HepG2 (cell line): ENCODE measurements at regions not wholly inside any gene's neighbourhood (a gene's known extent, or its start where the extent isn't known, plus 50 kb on each side); places are given as distances from the start of the nearest gene placed in this dataset.

Experiments used
- JDP2 ChIP-seq: sonication (generic); formaldehyde crosslinking; IDR thresholded peaks from 2 replicates; pipeline ENCODE4 v1.8.1; 2022; ENCODE audit warnings: missing genetic modification reagents, borderline replicate concordance
- JUN ChIP-seq: sonication (generic); formaldehyde crosslinking; IDR thresholded peaks from 2 replicates; pipeline ENCODE4 v1.4.0; 2020; ENCODE audit warnings: mild to moderate bottlenecking, missing genetic modification reagents
- RBFOX2 ChIP-seq: fragments of 200-400 bp; formaldehyde crosslinking; IDR thresholded peaks from 2 replicates; pipeline ENCODE4 v1.6.1; 2017; ENCODE audit warnings: low read depth, mild to moderate bottlenecking, low read length
- SOX6 ChIP-seq, 2 experiments: fragments of 450-650 bp in 1 of 2; sonication (generic) in 1 of 2; formaldehyde crosslinking in 1 of 2; IDR thresholded peaks; 2 replicates each; pipeline versions ENCODE4 v1.4.0 to v1.6.1; 2017 to 2020; ENCODE audit warnings: antibody characterized with exemption in 1 of 2, mild to moderate bottlenecking in 1 of 2, missing genetic modification reagents in 1 of 2
- SP1 ChIP-seq, 2 experiments: fragments of 450-650 bp in 1 of 2; sonication (generic) in 1 of 2; formaldehyde crosslinking in 1 of 2; IDR thresholded peaks; 2 replicates each; pipeline versions ENCODE4 v1.4.0 to v1.6.1; 2016 to 2020; ENCODE audit warnings: missing genetic modification reagents in 1 of 2
- TBL1XR1 ChIP-seq: fragments of 150-350 bp; IDR thresholded peaks from 2 replicates; pipeline ENCODE4 v1.6.1; 2014; ENCODE audit warnings: borderline replicate concordance, low read length; ENCODE audit not compliant: partially characterized antibody
- ZNF3 ChIP-seq: IDR thresholded peaks from 2 replicates; pipeline ENCODE4 v1.7.0; 2017; ENCODE audit warnings: inconsistent platforms
- TF ChIP-seq, protein P1 (sequence below): sonication (generic); formaldehyde crosslinking; IDR thresholded peaks from 2 replicates; pipeline ENCODE4 v1.9.0; 2021; ENCODE audit warnings: mild to moderate bottlenecking, missing genetic modification reagents
- TF ChIP-seq, protein P2 (sequence below): sonication (generic); formaldehyde crosslinking; IDR thresholded peaks from 2 replicates; pipeline ENCODE4 v1.5.1; 2020; ENCODE audit warnings: mild to moderate bottlenecking, moderate library complexity, missing genetic modification reagents
- TF ChIP-seq, protein P3 (sequence below): sonication (generic); formaldehyde crosslinking; IDR thresholded peaks from 2 replicates; pipeline ENCODE4 v1.5.0; 2020; ENCODE audit warnings: mild to moderate bottlenecking, missing genetic modification reagents, moderate library complexity

DNA sequence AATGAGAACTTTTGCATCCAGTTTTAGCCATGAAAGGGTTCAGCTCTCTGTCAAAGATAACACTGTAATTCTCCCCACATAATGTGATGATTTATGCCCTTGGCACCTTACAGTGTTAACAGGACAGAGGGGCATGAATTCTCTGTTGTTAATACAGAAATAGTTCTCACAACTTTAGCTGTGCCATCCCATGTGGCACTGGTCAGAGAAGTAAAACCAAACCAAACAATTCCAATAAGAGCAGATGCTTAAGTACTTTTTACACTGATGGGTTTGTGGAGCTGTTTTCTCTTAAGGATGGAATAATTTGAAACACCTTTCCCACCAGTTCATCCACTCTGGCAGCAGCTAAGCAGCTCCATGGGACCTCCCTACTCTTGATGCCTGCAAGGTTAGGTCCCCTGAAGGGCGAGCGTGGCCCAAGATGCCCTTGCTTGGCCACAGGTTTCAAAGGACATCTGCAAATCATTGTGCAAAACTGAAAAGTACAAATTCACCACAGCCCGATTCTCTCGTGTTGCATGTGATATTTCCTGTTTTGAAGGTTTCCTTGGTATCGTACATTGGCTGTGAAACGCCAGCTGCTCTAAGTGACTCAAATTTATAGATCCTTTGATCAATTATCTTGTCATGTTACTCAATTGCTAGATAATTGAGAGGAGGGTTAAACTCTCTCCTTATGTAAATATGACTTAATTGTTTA, 82.5 kb upstream of the CREB5 start:
- TF ChIP-seq, protein P1, sequence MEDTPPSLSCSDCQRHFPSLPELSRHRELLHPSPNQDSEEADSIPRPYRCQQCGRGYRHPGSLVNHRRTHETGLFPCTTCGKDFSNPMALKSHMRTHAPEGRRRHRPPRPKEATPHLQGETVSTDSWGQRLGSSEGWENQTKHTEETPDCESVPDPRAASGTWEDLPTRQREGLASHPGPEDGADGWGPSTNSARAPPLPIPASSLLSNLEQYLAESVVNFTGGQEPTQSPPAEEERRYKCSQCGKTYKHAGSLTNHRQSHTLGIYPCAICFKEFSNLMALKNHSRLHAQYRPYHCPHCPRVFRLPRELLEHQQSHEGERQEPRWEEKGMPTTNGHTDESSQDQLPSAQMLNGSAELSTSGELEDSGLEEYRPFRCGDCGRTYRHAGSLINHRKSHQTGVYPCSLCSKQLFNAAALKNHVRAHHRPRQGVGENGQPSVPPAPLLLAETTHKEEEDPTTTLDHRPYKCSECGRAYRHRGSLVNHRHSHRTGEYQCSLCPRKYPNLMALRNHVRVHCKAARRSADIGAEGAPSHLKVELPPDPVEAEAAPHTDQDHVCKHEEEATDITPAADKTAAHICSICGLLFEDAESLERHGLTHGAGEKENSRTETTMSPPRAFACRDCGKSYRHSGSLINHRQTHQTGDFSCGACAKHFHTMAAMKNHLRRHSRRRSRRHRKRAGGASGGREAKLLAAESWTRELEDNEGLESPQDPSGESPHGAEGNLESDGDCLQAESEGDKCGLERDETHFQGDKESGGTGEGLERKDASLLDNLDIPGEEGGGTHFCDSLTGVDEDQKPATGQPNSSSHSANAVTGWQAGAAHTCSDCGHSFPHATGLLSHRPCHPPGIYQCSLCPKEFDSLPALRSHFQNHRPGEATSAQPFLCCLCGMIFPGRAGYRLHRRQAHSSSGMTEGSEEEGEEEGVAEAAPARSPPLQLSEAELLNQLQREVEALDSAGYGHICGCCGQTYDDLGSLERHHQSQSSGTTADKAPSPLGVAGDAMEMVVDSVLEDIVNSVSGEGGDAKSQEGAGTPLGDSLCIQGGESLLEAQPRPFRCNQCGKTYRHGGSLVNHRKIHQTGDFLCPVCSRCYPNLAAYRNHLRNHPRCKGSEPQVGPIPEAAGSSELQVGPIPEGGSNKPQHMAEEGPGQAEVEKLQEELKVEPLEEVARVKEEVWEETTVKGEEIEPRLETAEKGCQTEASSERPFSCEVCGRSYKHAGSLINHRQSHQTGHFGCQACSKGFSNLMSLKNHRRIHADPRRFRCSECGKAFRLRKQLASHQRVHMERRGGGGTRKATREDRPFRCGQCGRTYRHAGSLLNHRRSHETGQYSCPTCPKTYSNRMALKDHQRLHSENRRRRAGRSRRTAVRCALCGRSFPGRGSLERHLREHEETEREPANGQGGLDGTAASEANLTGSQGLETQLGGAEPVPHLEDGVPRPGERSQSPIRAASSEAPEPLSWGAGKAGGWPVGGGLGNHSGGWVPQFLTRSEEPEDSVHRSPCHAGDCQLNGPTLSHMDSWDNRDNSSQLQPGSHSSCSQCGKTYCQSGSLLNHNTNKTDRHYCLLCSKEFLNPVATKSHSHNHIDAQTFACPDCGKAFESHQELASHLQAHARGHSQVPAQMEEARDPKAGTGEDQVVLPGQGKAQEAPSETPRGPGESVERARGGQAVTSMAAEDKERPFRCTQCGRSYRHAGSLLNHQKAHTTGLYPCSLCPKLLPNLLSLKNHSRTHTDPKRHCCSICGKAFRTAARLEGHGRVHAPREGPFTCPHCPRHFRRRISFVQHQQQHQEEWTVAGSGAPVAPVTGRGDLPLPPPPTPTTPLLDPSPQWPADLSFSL (CRISPR knock-in tag): no peak
- TF ChIP-seq SP1 (IDR thresholded peaks at IDR 0.05) (no peak), SP1 (CRISPR knock-in tag; IDR thresholded peaks at IDR 0.05) (no peak), JUN (CRISPR knock-in tag) (no peak), ZNF3 (CRISPR knock-in tag) (no peak), SOX6 (IDR thresholded peaks at IDR 0.05) (no peak), SOX6 (CRISPR knock-in tag; IDR thresholded peaks at IDR 0.05) (no peak), JDP2 (CRISPR knock-in tag) (no peak), TBL1XR1 (no peak), RBFOX2 (no peak)
- TF ChIP-seq, protein P2, sequence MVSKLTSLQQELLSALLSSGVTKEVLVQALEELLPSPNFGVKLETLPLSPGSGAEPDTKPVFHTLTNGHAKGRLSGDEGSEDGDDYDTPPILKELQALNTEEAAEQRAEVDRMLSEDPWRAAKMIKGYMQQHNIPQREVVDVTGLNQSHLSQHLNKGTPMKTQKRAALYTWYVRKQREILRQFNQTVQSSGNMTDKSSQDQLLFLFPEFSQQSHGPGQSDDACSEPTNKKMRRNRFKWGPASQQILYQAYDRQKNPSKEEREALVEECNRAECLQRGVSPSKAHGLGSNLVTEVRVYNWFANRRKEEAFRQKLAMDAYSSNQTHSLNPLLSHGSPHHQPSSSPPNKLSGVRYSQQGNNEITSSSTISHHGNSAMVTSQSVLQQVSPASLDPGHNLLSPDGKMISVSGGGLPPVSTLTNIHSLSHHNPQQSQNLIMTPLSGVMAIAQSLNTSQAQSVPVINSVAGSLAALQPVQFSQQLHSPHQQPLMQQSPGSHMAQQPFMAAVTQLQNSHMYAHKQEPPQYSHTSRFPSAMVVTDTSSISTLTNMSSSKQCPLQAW (CRISPR knock-in tag): no peak
- TF ChIP-seq, protein P3, sequence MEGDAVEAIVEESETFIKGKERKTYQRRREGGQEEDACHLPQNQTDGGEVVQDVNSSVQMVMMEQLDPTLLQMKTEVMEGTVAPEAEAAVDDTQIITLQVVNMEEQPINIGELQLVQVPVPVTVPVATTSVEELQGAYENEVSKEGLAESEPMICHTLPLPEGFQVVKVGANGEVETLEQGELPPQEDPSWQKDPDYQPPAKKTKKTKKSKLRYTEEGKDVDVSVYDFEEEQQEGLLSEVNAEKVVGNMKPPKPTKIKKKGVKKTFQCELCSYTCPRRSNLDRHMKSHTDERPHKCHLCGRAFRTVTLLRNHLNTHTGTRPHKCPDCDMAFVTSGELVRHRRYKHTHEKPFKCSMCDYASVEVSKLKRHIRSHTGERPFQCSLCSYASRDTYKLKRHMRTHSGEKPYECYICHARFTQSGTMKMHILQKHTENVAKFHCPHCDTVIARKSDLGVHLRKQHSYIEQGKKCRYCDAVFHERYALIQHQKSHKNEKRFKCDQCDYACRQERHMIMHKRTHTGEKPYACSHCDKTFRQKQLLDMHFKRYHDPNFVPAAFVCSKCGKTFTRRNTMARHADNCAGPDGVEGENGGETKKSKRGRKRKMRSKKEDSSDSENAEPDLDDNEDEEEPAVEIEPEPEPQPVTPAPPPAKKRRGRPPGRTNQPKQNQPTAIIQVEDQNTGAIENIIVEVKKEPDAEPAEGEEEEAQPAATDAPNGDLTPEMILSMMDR: no peak
